Lung microvascular endothelial cell (primary cell): ENCODE measurements at regions not wholly inside any gene's neighbourhood (a gene's known extent, or its start where the extent isn't known, plus 50 kb on each side); places are given as distances from the start of the nearest gene placed in this dataset.
A peak's percentile ranks its signal among the peaks of the same experiment; 100 is the strongest.

ENCODE experiments used
- DNase-seq, 2 donors: peaks; one replicate each; pipeline versions ENCODE4 v3.0.0 to v3.0.0-alpha.2; 2010; ENCODE audit warnings: low read depth in 2 of 2

DNA sequence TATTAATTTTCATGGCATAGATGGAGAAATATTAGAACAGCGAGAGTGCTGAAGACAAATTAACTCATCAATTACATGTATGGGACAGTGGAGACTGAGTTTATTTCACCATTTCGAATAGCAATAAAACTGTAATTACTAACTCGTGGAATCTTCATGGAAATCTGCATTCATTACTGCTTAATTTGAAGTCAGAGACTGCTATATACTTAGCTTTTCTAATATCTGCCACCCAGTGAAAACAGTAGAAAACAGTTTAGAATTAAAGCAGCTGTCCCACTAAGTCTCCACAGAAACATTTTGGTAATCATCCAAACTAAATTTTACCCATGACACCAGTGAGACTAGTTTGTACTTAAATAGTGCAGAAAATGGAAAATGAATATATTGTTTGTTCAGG, 56.8 kb downstream of the IZUMO3 start:
- no peak for DNase-seq

DNA sequence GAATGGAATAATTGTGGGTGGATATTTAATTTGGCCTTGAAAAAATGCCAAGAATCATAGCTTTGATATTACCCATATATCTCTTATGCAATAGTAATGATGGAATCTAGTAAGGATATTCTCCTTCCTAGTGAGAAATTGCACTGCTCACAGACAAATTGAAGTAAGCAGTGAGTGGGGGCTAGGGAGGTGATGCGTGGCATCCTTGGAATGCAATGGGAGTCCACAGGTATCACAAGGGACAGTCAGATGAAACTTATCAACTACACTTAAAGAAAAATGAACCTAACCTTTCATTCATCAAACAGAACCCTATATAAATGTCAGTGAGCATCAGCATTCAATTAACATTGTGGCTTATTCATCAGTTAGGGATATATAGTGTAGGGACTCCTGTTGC, 57.8 kb downstream of the IZUMO3 start:
- no peak for DNase-seq

DNA sequence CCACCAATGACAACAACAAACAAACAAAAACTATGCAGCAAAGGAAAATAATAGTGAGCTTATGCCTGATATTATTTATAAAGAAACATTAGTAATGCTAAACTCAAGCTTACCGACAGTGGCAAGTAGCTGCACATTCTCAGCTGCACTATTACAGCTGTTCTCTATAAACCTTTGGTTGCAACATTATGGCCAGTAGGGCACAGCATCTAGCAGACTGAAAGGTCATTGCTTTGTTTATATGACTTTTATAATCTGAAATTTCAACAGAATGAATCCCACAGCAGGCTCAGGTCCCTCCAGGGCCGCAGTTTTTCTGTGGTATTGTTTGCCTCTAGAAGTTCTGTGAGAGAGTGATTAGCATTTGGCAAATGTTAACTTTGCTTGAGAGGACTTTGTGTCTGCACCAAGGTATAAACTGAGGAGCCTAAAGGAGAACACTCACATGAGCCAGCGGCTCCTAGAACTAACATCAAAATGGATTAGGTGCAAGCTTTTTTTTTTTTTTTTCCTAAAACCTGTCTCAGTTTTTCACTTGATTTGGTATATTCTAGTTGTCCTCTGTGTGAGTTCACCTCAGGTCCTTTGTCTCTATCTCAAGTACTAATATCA, 58.3 kb downstream of the IZUMO3 start:
- no peak for DNase-seq

DNA sequence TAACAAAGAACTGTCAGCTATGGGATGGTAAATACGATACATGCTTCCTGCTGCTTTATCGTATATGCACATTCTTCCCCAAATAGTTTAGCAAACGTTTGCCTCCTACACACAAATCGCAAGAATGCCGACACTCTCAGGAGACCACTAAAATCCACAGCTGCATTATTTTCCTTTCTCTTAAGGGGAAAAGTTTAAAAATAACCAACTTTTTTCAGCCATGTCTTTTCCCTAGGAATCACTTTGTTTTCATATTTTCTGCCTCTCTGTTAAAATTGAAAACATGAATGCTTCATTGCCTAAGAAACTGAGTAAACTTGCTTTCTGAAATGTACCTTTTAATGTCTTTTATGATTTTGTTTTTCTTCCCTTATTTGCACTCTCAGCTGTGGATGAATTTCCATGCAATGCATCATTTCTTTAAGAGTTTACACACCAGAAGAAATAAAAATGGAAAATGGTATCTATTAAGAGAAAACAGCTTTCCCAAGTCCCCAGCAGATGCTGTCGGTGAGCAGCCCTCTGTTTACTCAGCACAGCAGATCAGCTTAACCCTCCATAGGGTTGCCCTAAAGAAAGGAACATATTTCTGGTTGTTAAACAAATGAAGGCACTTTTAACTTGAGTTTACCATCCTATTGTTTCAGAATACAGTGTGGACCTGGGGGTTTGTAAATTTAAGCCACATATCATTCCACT, 66.2 kb downstream of the IZUMO3 start:
- DNase-seq = no peak

DNA sequence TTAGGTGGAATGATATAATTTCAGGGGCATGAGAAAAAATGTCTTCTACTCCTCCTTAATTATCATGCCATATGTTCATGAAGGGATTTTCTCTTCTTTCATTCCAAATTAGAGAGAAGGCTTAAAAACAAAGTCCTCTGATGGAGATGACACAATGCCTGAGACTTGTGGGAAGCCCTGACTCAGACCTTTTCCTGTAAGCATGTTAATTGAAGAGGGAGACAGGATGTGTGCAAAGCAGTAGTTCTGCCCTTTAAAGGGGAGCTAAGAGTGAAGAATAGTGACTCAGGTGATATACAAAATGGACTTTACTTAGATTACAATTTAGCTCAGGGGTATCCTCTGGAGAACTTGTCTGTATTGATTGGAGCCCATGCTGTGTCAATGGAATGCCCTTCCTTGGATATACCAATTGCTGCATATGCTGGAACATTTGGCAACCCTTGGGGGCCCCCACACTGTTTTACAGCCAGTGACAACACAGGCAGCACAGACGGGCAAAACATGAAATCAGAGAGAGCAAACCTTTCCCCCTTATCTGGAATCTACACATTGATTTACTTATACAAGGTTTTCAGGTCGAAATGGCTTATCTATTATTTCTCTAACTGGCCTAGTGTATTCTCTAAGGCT, 81.3 kb downstream of the IZUMO3 start:
- DNase-seq = peak in 1 of 2 donors; percentile 37

DNA sequence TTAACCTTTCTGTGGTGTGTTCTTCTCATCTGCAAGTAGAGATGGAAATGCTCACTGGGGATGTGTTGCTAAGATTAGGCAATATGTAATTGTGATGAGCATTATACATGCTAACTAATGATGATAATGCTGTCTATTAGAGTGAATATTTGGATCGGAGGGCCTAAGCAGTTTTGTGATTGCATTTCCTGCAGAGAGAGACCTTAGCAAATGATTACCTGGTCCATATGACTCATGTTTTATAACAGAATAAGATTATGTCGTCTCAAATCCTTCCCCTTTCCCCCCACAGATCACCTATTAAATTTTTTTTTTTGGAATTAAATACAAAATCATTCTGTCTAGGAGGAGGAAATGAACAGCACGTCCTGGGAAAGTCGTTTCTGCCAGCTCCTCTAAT, 82.7 kb downstream of the IZUMO3 start:
- no peak for DNase-seq

DNA sequence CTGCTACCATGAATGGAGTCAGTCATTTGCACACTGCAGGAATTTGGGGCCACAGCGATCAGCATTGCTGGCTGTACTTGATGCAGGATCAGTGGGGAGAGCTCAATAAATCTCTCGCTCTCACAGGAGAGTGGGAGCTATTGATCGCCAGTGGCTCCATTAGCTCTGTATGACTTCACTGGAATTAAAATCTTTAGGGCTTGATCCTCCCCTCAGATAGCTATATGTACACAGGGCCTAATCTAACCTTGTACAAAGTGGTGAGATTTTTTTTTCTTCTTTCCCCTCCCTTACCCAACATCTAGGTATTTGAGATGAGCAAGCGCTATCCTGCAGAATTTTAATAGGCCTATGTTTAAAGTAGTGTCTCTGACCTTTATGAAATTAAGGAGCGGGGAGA, 84.9 kb downstream of the IZUMO3 start:
- DNase-seq = no peak

DNA sequence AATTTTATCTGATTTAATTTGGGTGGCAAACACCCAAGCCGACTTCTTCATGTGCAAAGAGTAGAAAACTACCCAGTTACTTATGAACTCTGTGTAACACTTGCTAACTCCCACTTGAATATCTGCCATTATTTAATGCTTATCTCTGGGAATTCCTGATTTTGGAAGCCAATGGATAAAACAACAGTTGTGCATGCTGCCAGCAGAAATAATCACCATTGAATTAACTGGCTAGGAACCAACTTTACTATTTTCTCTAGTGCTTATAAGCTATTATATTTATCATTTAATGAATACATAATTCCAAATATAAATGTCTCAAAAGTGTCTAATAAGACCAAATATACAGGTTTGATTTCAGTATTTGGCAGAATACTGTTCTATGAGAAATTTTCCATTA, 85.7 kb downstream of the IZUMO3 start:
- no peak for DNase-seq

DNA sequence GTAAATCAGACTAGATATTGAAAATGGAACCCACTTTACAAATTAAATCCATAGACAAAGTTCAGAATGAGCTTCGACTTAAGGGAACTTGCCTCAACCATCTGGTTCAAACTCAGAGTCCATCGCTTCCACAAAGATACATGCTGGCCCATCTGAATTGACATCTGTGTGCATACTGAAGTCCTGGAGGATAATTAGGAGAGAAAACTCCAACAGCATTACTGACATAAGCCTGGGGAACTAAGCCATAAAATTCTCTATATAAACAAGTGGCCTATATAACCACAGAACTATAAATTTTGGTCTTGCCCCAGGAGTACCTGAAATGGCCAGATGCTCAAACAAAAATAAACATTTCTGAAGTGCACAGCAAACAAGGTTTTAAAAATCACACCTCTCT, 94.4 kb downstream of the IZUMO3 start:
- DNase-seq = no peak

DNA sequence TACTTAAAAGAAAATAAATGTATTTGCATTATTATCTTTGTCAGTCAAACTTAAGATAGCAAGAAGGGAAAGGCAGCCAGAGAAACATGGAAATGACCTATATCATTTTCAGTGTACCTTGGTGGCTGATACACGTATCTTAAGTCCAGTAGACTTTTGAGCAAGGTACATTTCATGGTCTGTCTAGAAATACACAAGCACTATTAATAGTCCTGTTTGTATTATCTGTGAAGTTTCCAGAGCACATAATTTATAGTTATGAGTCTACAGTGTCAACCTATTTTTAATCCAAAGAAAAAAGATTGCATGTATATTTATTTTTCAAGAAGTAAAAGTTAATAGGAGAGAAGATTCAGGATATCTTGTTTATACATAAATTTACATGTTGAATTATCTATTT, 95.7 kb downstream of the IZUMO3 start:
- DNase-seq = no peak

DNA sequence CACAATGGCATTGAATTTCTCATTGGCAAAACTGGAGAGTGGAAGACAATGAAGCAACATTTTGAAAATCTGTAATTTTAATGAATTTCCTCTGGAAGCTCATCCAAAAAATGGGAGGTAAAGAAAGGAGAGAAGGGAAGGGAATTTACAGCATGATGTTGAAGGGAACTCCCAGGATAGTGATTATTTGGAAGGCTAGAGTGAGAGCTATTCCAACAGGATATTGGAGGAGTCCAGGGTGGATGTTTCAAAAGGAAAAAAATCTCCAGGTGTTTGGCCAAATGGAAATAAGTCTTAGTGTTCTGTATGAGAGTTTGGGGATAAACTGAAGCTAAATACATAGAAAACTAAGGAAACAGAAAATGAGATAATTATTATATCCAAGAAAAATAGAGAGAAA, 106.2 kb downstream of the IZUMO3 start:
- DNase-seq = no peak

DNA sequence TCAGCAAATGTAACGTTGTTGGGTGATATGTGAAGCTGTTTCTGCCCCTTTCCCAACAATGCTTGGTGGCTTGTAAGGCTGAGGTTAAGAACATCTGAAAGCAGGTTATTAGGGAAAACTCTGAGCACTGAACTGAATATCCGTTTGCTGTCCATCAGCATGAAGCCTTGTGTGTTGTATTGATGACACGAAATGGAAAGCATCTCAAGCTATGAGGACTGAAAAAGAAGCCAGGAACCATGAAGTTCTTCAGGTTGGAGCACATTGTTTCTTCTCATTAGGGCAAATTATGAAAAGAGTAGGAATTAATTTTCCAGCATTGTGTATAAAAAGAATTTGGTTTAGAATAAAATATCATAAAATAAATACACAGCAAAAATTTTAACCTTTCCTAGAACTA, 106.8 kb downstream of the IZUMO3 start:
- no peak for DNase-seq

DNA sequence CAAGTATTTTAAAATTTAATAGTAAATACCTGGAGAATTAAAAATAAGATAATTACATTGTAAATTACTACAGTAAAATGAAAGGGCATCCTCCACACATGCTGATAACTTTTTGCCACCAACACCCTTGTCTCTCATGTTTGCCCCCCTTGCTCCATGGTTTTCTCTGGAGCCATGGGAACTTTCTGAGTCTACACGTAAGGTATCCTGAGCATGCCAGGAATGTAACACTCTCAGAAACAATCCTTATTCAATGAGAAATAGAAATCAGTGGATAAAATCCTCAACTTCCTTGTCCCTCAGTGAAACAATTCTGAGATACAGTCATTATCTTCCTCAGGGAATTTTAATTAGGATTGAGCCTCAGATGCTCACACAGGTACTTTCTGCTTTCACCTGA, 108.9 kb downstream of the IZUMO3 start:
- no peak for DNase-seq

DNA sequence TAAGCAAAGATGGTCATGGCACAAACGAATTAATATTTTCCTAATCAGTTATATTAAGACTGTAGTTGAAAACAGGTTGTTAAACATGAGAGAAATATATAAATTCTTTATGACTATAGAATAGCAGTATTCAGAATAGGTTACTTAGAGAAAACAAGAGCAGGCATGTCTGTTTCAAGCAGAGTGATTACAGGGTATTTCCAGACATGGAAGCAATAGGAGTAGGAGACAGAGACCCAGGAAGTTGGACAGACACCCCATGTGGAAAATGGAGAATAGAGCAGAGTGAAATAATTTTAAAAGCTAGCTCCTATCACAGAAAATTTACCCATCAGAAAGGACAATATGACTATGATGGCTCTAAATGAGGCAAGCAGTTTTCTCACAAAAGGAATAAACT, 111.5 kb downstream of the IZUMO3 start:
- no peak for DNase-seq

DNA sequence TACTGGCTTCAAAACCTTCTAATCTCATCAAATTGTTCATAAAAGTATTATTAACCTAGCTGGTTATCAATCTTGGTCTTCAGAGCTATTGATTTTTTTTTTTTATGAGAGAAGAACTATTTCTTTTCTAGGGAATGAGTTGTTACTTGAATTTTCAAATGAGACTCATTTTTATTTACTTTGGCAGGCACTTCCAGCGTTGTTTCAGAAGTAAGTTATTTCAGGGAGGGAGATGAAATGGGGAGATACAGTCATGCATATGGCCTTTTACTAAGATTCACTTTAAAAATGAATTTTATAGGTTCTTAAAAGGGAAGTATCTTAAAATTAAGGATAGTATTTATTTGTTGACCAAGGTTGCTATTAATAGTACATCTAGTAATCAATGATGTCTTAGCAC, 129.6 kb downstream of the IZUMO3 start:
- DNase-seq = no peak

DNA sequence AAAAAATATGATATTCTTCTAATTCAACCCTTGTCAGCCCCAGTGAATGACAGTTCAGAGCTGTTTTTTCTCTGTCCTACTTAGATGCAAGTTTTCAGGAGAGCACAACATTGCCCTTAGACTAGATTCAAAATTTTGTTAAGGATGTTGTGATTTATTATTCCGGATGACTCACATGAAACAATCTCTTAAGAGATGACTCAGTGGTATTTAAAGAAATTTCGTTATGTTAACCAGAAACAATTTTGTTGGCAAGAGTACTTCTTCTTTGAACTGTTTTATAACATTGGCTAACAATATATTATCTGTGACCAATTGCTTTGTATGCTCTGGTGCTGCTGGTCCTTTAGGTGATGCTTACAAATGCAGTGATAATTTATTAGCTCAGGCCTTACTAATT, 132.0 kb downstream of the IZUMO3 start:
- DNase-seq = no peak

DNA sequence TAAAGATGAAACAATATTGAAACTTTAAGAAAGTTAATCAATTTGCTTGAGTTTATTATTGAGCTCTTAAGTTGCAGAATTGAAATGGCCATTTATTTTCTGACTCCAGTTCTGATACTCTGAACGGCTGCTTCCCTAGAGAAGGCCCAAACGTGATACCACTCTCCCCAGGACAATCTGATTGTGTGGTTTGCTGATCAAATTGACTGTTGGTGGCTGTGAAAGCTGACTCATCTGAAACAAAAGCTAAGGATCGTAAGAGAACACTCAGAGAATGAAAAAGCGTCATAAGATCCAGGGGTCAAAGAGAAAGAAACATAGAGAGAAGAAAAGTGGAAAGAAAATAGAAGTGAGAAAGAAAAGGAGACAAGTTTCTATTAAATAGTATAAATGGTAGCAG, 147.2 kb downstream of the IZUMO3 start:
- DNase-seq = no peak

DNA sequence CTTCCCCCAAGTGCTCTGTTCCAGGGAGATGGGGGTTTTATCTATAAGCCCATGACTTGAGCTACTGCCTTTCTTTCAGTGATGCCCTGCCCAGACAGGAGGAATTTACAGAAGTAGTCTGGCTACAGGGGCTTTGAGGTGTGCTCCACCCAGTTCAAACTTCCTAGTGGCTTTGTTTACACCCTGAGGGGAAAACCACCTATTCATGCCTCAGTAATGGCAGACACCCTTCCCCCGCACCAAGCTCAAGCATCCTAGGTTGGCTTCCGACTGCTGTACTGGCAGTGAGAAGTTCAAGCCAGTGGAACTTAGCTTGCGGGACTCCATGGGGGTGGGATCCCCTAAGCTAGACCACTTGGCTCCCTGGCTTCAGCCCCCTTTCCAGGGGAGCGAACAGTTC, 154.6 kb downstream of the IZUMO3 start:
- no peak for DNase-seq

DNA sequence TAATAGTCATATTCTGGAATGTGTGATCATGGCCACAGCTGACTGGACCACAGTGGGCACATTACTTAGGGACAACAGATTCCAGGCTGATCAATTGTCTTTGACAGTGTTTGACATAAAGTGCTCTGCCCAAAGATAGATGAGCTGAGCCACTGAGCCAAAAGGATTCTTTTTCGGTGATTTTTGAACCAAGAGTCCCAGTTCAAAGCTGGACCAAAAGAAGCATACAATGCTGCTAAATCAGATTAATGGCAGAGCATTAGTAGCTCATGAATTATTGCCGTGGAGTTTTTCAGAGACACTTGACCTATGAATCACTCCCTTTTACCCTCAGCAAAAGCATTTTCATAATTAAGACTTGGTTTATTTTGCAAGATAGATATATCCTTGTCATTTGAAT, 160.6 kb downstream of the IZUMO3 start:
- DNase-seq = no peak

DNA sequence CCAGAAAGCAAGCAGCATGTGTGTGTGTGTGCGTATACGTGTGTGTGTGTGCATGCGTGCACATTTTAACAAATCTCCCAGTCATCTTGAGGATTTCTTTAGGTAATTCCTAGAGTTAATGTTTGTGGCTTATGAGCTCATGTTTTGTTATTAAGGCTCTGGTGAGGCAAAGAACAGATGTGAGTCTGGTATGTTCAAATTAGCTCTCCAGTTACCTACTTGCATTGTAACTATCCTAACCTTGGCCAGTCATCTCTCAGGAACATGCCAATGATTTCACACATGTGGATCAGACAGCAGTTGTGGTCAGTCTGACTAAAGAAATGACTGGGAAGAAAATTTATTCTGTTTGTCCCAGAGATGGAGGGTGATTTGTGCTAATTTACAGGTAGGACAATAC, 163.1 kb downstream of the IZUMO3 start:
- DNase-seq = no peak

DNA sequence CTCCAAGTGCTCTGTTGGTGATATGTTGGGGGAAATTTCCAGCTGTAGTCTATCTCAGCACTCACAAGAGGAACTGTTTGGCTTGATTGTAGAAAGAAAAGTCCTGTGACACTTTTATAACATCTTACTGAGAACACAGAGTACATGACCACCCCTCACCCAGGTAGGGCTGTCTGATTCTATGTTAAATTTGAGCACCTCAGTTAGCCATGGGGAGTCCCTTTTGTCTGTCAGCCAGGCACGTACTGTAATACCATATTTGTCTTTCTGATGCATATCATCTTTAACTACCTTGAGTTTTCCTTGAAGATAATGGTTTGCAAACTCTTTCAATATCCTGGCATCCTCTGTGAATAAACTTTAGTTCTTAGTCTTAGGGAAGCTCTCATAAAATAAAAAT, 164.5 kb downstream of the IZUMO3 start:
- DNase-seq = no peak

DNA sequence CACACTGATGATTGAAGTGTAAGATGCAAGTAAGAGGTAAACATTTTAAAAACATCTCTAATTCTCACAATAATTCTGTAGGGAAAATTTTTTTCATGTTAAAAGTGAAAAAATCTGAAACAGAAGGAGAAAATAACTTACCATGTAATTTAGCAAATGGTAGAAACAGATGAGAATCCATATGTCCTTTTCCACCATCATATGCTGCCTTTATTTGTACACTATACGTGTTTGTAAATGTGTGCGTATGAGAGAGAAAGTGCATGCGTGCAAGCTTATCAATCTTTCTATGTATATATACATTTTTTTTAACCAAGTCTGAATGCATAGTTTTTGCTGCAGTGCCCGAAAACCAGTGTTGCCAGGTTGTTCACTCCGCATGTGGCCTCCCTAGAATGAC, 186.7 kb downstream of the IZUMO3 start:
- no peak for DNase-seq

DNA sequence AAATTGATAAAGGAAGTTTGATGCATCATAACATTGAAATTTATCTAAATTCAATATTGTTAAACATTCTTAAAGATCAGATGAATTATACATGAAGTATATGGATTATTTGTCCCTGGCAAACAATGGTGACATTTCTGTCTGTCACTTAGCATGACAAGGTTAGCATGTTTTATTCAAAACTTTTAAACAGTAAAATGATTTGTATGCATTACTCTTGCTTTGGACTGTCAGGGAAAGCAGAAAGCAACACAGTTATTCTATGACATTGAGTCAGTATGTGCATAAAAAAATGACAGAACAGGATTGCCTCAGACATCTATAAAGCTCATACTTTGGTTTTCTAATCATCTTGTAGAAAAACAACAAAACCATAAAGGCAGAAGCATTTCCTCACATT, 193.7 kb downstream of the IZUMO3 start:
- no peak for DNase-seq
